Retinal pigment epithelial cell (primary cell): ENCODE measurements at regions not wholly inside any gene's neighbourhood (a gene's known extent, or its start where the extent isn't known, plus 50 kb on each side); places are given as distances from the start of the nearest gene placed in this dataset.

Experiments used
- DNase-seq: peaks from one replicate; pipeline ENCODE4 v3.0.0-alpha.2; 2010; ENCODE audit warnings: low read depth
- H3K4me3 ChIP-seq: 2 replicates; pipeline ENCODE4 v1.5.1; 2011; ENCODE audit warnings: mild to moderate bottlenecking, low read length, control low read depth, moderate library complexity
- TF ChIP-seq, protein P1 (sequence below): conservative IDR thresholded peaks from 2 replicates; pipeline ENCODE4 v1.5.1; 2011; ENCODE audit warnings: low read depth, low read length, control low read depth, inconsistent platforms

DNA sequence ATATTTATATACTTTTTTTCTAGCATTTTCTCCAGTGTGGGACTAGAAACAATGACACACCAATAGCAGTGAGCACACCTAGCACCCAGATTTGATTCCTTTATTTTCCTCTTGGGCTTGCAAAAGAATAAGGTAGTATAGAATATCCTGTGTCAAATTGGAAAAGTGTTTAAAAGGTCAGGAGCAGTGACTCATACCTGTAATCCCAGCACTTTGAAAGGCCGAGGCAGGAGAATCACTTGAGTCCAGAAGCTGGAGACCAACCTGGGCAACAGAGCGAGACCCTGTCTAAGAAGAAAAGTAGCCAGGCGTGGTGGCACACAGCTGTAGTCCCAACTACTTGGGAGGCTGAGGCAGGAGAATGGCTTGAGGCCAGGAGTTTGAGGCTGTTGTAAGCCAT is 53.8 kb upstream of the SGPP1 start:
- DNase-seq, result no peak
- TF ChIP-seq, protein P1, sequence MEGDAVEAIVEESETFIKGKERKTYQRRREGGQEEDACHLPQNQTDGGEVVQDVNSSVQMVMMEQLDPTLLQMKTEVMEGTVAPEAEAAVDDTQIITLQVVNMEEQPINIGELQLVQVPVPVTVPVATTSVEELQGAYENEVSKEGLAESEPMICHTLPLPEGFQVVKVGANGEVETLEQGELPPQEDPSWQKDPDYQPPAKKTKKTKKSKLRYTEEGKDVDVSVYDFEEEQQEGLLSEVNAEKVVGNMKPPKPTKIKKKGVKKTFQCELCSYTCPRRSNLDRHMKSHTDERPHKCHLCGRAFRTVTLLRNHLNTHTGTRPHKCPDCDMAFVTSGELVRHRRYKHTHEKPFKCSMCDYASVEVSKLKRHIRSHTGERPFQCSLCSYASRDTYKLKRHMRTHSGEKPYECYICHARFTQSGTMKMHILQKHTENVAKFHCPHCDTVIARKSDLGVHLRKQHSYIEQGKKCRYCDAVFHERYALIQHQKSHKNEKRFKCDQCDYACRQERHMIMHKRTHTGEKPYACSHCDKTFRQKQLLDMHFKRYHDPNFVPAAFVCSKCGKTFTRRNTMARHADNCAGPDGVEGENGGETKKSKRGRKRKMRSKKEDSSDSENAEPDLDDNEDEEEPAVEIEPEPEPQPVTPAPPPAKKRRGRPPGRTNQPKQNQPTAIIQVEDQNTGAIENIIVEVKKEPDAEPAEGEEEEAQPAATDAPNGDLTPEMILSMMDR, result no peak
- H3K4me3 ChIP-seq, result no peak overlapping the region

DNA sequence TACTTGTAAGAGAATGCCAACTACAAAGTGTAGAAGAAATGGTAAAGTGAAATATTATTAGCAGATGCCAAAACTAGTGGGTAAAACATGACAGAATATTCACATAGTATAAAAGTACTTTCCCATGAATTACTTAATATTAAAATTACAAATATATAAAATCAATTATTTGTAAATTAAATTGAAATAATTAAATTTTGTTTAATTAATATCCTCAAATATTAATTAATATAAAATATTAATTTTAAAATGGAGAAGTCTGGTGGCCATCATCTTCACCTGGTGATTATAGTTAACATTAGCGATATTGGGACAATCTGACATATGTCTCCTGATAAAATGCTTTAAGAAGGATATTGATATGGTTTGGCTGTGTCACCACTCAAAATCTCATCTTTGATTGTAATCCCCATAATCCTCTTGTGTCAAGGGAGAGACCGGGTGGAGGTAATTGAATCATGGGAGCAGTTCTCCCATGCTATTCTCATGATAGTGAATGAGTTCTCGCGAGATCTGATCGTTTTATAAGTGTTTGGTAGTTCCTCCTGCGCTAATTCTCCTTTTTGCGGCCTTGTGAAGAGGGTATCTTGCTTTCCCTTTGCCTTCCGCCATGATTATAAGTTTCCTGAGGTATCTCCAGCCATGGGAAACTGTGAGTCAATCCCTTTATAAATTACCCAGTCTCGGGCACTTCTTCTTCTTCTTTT is 55.0 kb upstream of the SGPP1 start:
- no peak overlapping the region for H3K4me3 ChIP-seq
- TF ChIP-seq, protein P1, result no peak
- no peak for DNase-seq

DNA sequence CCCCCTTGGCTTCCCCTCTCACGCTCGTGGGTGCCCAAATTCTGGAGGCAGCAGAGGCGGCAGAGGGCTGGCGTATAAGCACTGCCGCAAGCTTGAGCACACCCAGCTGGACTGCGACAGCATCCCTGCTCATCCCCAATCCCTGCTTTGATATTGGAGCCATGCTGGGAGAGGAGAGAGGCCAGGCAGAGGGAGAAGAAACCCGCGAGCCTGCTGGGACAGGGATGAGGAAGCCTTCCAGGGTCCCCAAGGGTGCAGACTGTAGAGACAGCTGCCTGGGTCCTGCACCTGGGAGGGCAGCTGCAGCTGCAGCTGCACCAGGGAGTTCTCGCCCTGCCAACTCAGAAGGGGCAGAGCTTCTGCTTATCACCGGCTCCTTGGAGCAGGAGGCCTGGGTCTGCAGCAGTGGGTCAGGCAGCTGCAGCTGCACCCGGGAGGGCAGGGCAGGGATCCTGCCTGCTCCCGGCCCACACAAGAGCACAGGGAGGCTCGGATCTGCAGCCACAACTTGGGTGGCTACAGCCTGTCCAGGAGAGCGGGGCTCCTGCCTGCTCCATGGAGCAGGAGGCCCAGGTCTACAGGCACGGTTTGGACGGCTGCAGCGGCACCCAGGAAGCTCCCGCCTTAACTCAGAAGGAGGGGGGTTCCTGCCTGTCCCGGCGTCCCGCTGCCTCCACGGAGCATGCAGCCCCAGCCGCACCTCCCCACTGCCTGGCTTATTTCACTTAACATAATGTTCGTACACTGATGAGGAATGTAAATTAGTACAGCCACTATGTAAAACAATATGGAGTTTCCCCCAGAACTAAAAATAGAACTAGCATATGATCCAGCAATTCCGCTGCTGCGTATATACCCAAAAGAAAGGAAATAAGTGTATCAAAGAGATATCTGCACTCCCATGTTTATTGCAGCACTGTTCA is 60.4 kb upstream of the SGPP1 start:
- TF ChIP-seq, protein P1, result no peak
- DNase-seq, result no peak
- peak overlapping the region; percentile 27 for H3K4me3 ChIP-seq

DNA sequence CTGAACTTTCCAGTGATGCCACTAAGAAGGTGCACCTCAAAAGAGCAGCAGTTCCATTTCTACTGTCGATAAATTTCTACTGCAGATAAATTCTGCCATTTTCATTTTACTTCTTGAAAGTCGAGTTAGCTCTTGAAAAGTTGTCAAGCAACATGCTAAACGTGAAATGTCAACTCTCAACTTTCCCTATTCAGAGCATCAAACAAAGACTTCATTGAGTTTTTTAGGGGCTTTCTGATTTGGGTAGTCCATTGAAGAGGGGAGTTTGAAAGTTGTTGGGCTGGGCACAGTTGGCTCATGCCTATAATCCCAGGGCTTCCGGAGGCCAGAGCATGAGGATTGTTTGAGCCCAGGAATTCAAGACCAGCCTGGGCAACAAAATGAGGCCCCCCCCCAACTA is 59.4 kb upstream of the SYNE2 start:
- H3K4me3 ChIP-seq, result no peak overlapping the region
- no peak for DNase-seq
- TF ChIP-seq, protein P1, result no peak

DNA sequence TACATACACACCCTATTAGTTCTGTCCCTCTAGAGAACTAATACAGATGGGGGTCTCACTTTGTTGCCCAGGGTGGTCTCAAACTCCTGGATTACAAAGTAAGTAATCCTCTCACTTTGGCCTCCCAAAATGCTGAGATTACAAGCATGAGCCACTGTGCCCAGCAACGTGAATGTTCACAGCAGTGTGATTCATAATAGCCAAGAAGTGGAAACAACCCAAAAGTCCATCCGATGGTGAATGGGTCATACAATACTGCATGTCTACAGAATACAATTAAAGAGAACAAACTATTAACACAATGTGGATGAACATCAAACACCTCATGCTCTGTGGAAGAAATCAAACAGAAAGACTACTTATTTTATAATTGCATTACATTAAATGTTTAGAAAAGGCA is 57.3 kb upstream of the SYNE2 start:
- TF ChIP-seq, protein P1, result no peak
- no peak overlapping the region for H3K4me3 ChIP-seq
- DNase-seq, result no peak

DNA sequence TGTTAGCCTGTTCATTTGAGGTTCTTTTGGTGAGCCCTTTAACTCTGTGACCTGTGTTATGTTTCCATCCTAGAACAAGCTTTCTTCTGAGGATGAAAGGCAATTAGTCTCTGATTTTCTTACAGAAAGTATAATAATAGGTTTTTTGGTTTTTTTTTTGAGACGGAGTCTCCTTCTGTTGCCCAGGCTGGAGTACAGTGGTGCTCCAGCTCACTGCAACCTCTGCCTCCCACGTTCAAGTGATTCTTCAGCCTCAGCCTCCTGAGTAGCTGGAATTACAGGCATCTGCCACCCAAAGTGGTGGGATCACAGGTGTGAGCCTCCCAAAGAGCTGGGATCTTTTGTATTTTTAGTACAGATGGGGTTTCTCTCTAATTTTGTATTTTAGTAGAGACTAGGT is 52.7 kb upstream of the SYNE2 start:
- no peak overlapping the region for H3K4me3 ChIP-seq
- TF ChIP-seq, protein P1, result no peak
- no peak for DNase-seq
